Mesodermal cell (in vitro differentiated cells): ENCODE measurements at regions not wholly inside any gene's neighbourhood (a gene's known extent, or its start where the extent isn't known, plus 50 kb on each side); places are given as distances from the start of the nearest gene placed in this dataset.
A peak's percentile ranks its signal among the peaks of the same experiment; 100 is the strongest.

Source experiments
- H3K27ac ChIP-seq: 2 replicates; pipeline ENCODE4 v1.7.0; 2013; ENCODE audit warnings: mild to moderate bottlenecking, low read depth, low read length, moderate library complexity; ENCODE audit not compliant: severe bottlenecking
- H3K36me3 ChIP-seq: 2 replicates; pipeline ENCODE4 v1.7.1; 2013; ENCODE audit warnings: mild to moderate bottlenecking, low read length, moderate library complexity; ENCODE audit not compliant: control insufficient read depth, insufficient read depth
- H3K4me1 ChIP-seq: one replicate; pipeline ENCODE4 v1.7.1; 2013; ENCODE audit warnings: mild to moderate bottlenecking, low read length; ENCODE audit not compliant: insufficient read depth, control insufficient read depth, poor library complexity, severe bottlenecking
- H3K4me3 ChIP-seq: 2 replicates; pipeline ENCODE4 v1.7.0; 2013; ENCODE audit warnings: low read length, control low read depth, mild to moderate bottlenecking; ENCODE audit not compliant: insufficient read depth, poor library complexity, severe bottlenecking; ENCODE audit errors: extremely low read depth
- H3K9me3 ChIP-seq: 2 replicates; pipeline ENCODE4 v1.7.1; 2013; ENCODE audit warnings: mild to moderate bottlenecking, low read length, moderate library complexity; ENCODE audit not compliant: control insufficient read depth
- WGBS, 2 experiments: methylation state at CpG; one replicate each; pipeline ENCODE4 v1.1.5; 2013; ENCODE audit warnings: missing lambda C conversion rate in 2 of 2; ENCODE audit not compliant: insufficient coverage in 2 of 2; 5-methylcytosine and 5-hydroxymethylcytosine counted together

- Histone ChIP-seq H3K4me1 (peaks cover 9% of the 10 kb centered on the region), H3K27ac (no peak overlapping the region), H3K4me3 (no peak overlapping the region), H3K9me3 (peaks cover 18% of the 10 kb centered on the region), H3K36me3 (no peaks in the 10 kb centered on the region)
- no CpG with 5 or more reads among the region's 1 CpG for WGBS, 2 experiments
Observed at GRCh38 chr3:111244760-111245159, 173.1 kb downstream of the NECTIN3 start.

DNA sequence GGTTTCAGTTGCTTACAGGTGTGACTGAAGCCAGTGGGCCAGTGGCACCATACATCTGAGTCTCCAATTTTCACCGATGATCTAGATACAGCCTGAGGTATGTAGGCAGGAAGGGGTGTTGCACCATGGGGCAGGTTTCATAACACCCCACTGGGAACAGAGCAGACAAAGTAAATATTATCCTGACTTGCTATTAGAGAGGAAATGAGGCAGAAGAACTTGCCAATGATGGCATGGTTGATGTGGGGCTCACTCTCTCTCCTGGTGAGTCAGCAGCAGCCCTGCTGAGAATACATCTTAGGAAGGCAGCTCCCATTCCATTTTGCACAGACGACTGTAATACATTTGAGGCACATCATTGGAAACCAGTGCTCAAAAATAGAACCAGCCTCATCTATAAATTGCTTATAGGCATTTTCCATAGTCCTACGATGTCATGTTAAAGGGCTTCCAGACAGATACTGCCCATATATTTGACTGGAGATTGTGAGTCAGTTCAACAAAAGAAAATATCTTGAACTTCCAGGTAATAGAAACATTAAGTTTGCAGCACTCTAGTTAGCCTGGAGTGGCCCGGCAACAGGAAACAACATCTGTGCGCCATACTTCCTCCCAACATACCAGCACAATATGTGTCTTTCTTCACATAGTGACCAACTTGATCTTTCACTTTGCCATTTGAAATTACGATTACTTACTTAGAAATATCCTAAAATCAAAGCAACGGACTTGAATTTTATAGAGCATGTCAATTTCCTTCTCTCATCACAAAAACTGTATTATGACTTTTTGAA lies 175.5 kb downstream of the NECTIN3 start:
- H3K4me3 ChIP-seq, result no peak overlapping the region
- WGBS, 2 experiments, result 92 to 98% methylated on average over 4 to 6 of the region's 7 CpGs
- no peak overlapping the region for H3K27ac ChIP-seq
- H3K4me1 ChIP-seq, result peaks cover 9% of the 10 kb centered on the region
- peaks cover 12% of the 10 kb centered on the region for H3K9me3 ChIP-seq
- no peaks in the 10 kb centered on the region for H3K36me3 ChIP-seq

DNA sequence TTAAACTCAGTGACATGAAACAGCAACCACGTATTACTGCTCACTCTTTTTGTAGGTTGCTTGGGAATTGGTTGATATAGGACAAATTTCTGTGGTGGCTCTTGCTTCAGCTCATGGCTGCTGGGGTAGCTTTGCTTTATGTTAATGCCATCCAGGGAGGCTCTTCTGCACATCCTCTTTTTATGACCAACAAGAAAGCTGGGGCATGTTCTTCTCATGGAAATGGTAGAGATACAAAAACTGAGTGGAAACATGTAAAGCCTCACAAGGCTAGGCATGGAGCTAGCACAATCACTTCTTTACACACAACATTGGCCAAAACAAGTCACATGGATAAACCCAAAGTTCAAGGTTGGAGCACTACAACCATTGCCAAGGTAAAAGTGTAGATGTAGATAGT lies 176.8 kb downstream of the NECTIN3 start:
- H3K27ac ChIP-seq, result no peak overlapping the region
- no CpG with 5 or more reads among the region's 1 CpG for WGBS, 2 experiments
- peaks cover 9% of the 10 kb centered on the region for H3K4me1 ChIP-seq
- H3K4me3 ChIP-seq, result no peak overlapping the region
- H3K36me3 ChIP-seq, result no peaks in the 10 kb centered on the region
- H3K9me3 ChIP-seq, result no peaks in the 10 kb centered on the region

DNA sequence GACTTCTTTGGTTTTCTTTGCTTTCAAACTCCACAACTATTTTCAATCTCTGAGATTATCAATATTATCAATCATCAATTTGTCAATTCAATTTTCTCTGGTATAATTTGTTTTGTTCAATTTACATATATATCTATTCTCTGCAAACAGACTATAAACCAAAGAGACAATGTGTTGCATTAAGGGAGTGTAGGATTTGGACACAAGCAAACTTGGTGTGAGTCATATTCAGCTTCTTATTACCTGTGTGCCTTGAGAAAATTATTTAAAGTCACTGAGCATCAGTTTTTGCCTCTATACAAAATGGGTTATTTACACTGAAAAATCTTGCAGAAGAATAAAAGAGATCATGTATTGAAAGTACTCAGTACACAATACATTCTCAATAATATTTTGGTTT lies 177.8 kb downstream of the NECTIN3 start:
- H3K9me3 ChIP-seq, result no peaks in the 10 kb centered on the region
- H3K4me1 ChIP-seq, result peaks cover 9% of the 10 kb centered on the region
- H3K4me3 ChIP-seq, result no peak overlapping the region
- no peak overlapping the region for H3K27ac ChIP-seq
- H3K36me3 ChIP-seq, result no peaks in the 10 kb centered on the region

GRCh38 chr3:111252779-111253178 lies 181.2 kb downstream of the NECTIN3 start:
- Histone ChIP-seq H3K4me3 (no peak overlapping the region), H3K9me3 (no peaks in the 10 kb centered on the region), H3K27ac (no peak overlapping the region), H3K36me3 (no peaks in the 10 kb centered on the region), H3K4me1 (no peaks in the 10 kb centered on the region)
- 89% methylated on average over 3 of the region's 3 CpGs; no CpG with 5 or more reads in 1 of the 2 experiments for WGBS, 2 experiments

- Histone ChIP-seq H3K27ac (no peak overlapping the region), H3K4me1 (no peaks in the 10 kb centered on the region), H3K36me3 (no peaks in the 10 kb centered on the region), H3K9me3 (no peaks in the 10 kb centered on the region), H3K4me3 (no peak overlapping the region)
- 92 to 100% methylated on average over 1 of the region's 2 CpGs for WGBS, 2 experiments
Observed at GRCh38 chr3:111253733-111254132, 182.1 kb downstream of the NECTIN3 start.

- no peaks in the 10 kb centered on the region for H3K9me3 ChIP-seq
- H3K4me3 ChIP-seq, result no peak overlapping the region
- no peaks in the 10 kb centered on the region for H3K4me1 ChIP-seq
- no peaks in the 10 kb centered on the region for H3K36me3 ChIP-seq
- H3K27ac ChIP-seq, result no peak overlapping the region
Observed at GRCh38 chr3:111260878-111261277, 189.3 kb downstream of the NECTIN3 start.

GRCh38 chr3:111269777-111270176 lies 198.2 kb downstream of the NECTIN3 start:
- no peak overlapping the region for H3K4me3 ChIP-seq
- no peaks in the 10 kb centered on the region for H3K9me3 ChIP-seq
- no peaks in the 10 kb centered on the region for H3K36me3 ChIP-seq
- H3K27ac ChIP-seq, result no peak overlapping the region
- WGBS, 2 experiments, result 100% methylated on average over 1 of the region's 2 CpGs; no CpG with 5 or more reads in 1 of the 2 experiments
- no peaks in the 10 kb centered on the region for H3K4me1 ChIP-seq

GRCh38 chr3:111277226-111277625 lies 205.6 kb downstream of the NECTIN3 start:
- Histone ChIP-seq H3K36me3 (no peaks in the 10 kb centered on the region), H3K9me3 (no peaks in the 10 kb centered on the region), H3K27ac (peak overlapping the region; percentile 46), H3K4me1 (peaks cover 8% of the 10 kb centered on the region), H3K4me3 (no peak overlapping the region)
- 6 to 24% methylated on average over 2 to 4 of the region's 4 CpGs for WGBS, 2 experiments

DNA sequence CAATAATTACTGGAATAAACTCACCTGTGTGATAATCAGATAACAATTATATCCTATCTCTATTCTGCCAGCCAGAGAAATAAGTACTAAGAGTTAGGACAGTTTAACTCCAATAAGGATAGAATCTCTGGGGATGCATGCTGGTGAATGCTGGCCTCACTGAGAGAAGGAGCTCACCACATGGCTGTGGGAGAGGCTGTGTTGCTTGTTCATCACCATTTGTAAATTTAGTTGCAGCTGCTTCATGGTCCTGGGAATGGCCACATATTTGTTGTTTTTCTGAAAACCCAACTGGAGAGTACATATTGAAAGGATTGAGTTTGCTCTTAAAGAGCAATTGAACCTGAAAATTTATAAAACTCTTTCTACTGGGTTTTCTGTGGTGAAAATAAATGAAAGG lies 207.3 kb downstream of the NECTIN3 start:
- no peaks in the 10 kb centered on the region for H3K9me3 ChIP-seq
- H3K4me3 ChIP-seq, result no peak overlapping the region
- H3K27ac ChIP-seq, result no peak overlapping the region
- H3K4me1 ChIP-seq, result peaks cover 10% of the 10 kb centered on the region
- H3K36me3 ChIP-seq, result no peaks in the 10 kb centered on the region

GRCh38 chr3:111282024-111282423 lies 210.4 kb downstream of the NECTIN3 start:
- Histone ChIP-seq H3K4me3 (no peak overlapping the region), H3K4me1 (peaks cover 9% of the 10 kb centered on the region), H3K27ac (no peak overlapping the region), H3K36me3 (no peaks in the 10 kb centered on the region), H3K9me3 (no peaks in the 10 kb centered on the region)
- WGBS, 2 experiments, result 83 to 90% methylated on average over 2 to 6 of the region's 6 CpGs
